Mucosa of gallbladder (tissue), 1 donor: ENCODE measurements at regions not wholly inside any gene's neighbourhood (a gene's known extent, or its start where the extent isn't known, plus 50 kb on each side); places are given as distances from the start of the nearest gene placed in this dataset.
"Not testable (repeated sequence)": the region's sequence is repeated elsewhere in the genome, so short reads cannot be mapped to it uniquely, and the experiment has no call there.

ENCODE experiments used
- DNase-seq: peaks from one replicate; pipeline ENCODE4 v3.0.0-alpha.2; 2020; ENCODE audit warnings: low spot score
- donor health status: DM: no; HTN: no; CAD: no.

- DNase-seq, result not testable (repeated sequence)
These were observed 1891.0 kb upstream of the CDH9 start for GRCh38 chr5:28929366-28929765.

- DNase-seq, result not testable (repeated sequence)
These were observed 1890.0 kb upstream of the CDH9 start for GRCh38 chr5:28928327-28928790.

- no peak for DNase-seq
These were observed 1889.4 kb upstream of the CDH9 start for GRCh38 chr5:28927559-28928326.

- no peak for DNase-seq
These were observed 1888.0 kb upstream of the CDH9 start for GRCh38 chr5:28926422-28926821.

- no peak for DNase-seq
These were observed 1879.2 kb upstream of the CDH9 start for GRCh38 chr5:28917631-28918030.

GRCh38 chr5:28914297-28914696, 1875.9 kb upstream of the CDH9 start:
- no peak for DNase-seq

- DNase-seq, result no peak
These were observed 1865.3 kb upstream of the CDH9 start for GRCh38 chr5:28903643-28904042.

- DNase-seq, result no peak
These were observed 1858.6 kb upstream of the CDH9 start for GRCh38 chr5:28896949-28897348.

- DNase-seq, result no peak
These were observed 1842.5 kb upstream of the CDH9 start for GRCh38 chr5:28880936-28881335.

- DNase-seq, result no peak
These were observed 1838.7 kb upstream of the CDH9 start for GRCh38 chr5:28877050-28877449.

GRCh38 chr5:28864006-28864405, 1825.6 kb upstream of the CDH9 start:
- DNase-seq, result no peak

GRCh38 chr5:28862860-28863196, 1824.4 kb upstream of the CDH9 start:
- no peak for DNase-seq

- peak; percentile 17 for DNase-seq
These were observed 1823.9 kb upstream of the CDH9 start for GRCh38 chr5:28862137-28862859.

GRCh38 chr5:28855626-28856025, 1817.2 kb upstream of the CDH9 start:
- no peak for DNase-seq

- DNase-seq, result no peak
These were observed 1812.0 kb upstream of the CDH9 start for GRCh38 chr5:28850320-28850921.

GRCh38 chr5:28831042-28831441, 1792.7 kb upstream of the CDH9 start:
- no peak for DNase-seq

GRCh38 chr5:28823231-28823630, 1784.8 kb upstream of the CDH9 start:
- DNase-seq, result no peak

GRCh38 chr5:28822071-28822470, 1783.7 kb upstream of the CDH9 start:
- DNase-seq, result no peak

- no peak for DNase-seq
These were observed 1772.4 kb upstream of the CDH9 start for GRCh38 chr5:28810751-28811136.

GRCh38 chr5:28809811-28810750, 1771.7 kb upstream of the CDH9 start:
- DNase-seq, result no peak

- no peak for DNase-seq
These were observed 1770.8 kb upstream of the CDH9 start for GRCh38 chr5:28808967-28809810.
